H1 (cell line): ENCODE measurements at regions not wholly inside any gene's neighbourhood (a gene's known extent, or its start where the extent isn't known, plus 50 kb on each side); places are given as distances from the start of the nearest gene placed in this dataset.

Experiments
- EZH2 ChIP-seq: fragments of 200-600 bp; sonication (generic); IDR thresholded peaks from 2 replicates; pipeline ENCODE4 v1.7.1; 2012; ENCODE audit warnings: low read depth, mild to moderate bottlenecking, moderate library complexity, low read length, inconsistent platforms; ENCODE audit not compliant: severe bottlenecking

DNA sequence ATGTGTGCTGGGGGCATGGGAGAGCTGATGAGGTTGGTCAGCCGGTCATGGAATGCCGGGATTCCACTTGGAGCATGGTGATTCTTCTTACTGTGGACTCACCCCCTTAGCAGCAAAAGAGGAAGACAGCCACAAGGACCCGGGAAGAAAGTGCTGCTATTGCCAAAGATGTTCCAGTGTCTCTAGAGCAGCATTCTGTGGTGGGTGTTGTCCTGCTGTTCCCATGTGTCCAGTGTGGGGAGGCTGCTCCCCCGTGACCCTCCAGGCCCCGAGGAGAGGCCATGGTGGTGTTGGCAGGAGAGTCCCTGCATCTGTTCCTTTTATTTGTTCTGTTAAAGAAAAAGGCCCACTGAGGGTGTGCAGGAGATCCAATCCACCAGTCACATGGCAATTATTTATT is 499.4 kb downstream of the RPS24 start (continued):
- TF ChIP-seq EZH2 = no peak
- TF ChIP-seq, all 59 proteins: peak for 0
